Suppressor macrophage (primary cell): ENCODE measurements at regions not wholly inside any gene's neighbourhood (a gene's known extent, or its start where the extent isn't known, plus 50 kb on each side); places are given as distances from the start of the nearest gene placed in this dataset.

Source experiments
- DNase-seq, 4 experiments: peaks; one replicate each; pipeline ENCODE4 v3.0.0-alpha.2; 2020 to 2022

GRCh38 chr6:163970846-163971564 lies 556.5 kb downstream of the QKI start:
- DNase-seq: no peak

DNA sequence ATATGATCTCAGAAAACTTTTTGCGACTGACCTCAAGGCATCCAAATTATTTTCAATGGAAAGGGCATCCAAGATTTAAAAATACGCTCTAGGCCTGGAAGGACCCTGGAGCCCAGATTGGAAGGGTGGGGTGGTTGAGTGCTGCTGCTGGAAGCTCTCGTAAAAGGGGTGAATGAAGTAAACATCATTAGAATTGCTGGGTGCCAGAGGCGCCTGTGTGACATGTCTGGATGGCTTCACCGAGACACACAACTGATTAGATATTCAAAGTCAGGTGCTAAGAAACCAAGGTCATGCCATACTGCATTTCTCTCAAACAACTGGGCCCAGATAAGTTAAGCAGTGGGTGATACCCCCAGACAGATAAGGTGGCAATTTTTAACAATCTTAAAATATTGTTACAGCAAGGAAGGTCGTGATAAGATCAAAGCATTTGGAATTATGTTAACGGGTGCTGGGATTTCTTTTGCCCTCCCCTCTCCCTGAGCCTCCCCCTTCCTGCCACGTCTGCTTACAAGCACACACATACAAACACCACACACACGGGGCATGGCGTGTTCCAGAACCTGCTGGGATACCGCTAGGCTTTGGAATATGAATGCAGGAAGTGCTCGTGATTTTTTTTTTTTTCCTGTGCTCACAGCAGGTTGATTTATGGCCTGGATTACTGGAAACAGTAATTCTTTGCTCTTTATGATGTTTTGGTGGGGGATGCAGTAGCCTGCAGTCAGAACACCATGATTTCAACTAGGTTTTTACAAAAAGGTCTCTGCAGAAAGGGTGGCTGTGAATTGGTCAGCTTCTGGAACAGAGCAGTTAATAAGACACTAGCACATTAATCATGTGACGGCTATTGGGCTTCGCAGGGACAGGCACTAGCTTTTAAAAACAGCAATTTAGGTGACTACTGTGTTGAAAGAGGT lies 551.2 kb downstream of the QKI start:
- DNase-seq: no peak

- no peak for DNase-seq
Measured at GRCh38 chr6:163964789-163965188, 550.3 kb downstream of the QKI start.

GRCh38 chr6:163963205-163964120 lies 548.9 kb downstream of the QKI start:
- no peak for DNase-seq

DNA sequence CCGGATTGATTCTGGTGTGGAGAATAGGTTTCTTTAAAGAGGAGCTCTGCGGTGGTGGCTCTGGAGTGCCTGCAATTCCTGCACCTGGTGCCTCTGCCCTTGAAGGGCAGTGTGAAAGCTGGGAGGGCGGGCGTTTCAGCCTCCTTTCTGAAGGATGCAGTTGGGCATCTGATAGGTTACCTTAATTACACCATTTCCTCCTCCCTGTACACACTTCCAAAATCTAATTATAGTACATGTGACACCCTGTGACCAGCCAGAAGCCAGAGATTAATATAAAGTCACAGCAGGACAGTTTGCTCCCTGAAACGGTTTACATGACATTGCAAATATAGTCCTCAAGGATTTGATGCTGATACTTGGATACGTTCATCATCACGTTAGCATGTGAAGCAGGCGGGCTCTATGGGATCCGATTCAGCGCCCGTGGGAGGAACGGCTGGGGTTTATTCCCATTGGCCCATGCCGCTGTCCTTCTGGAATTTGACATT lies 548.2 kb downstream of the QKI start:
- no peak for DNase-seq

GRCh38 chr6:163960128-163960527 lies 545.6 kb downstream of the QKI start:
- no peak for DNase-seq

DNA sequence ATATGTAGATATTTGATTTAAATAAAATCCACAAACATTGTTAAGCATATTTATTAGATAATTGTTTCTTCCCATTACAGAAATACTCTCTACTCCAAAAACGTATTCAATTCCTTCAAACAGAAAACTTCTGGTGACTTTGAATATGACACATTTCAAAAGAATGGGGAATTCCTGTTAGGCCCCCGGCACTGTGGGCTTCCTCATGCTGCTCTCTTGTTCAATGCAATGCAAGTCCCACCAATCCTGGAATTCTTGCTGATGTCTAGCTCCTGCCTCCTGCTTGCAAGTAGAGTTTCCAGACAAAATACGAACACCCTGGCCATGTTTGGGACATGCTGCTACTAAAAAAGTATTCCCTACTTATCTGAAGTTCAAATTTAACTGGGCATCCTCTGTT lies 544.1 kb downstream of the QKI start:
- DNase-seq: no peak

GRCh38 chr6:163956571-163957407 lies 542.3 kb downstream of the QKI start:
- DNase-seq: peak; percentile 90 to 94 (median 92)

- DNase-seq: no peak
Measured at GRCh38 chr6:163955756-163956155, 541.2 kb downstream of the QKI start.

- DNase-seq: no peak
Measured at GRCh38 chr6:163955096-163955495, 540.6 kb downstream of the QKI start.

DNA sequence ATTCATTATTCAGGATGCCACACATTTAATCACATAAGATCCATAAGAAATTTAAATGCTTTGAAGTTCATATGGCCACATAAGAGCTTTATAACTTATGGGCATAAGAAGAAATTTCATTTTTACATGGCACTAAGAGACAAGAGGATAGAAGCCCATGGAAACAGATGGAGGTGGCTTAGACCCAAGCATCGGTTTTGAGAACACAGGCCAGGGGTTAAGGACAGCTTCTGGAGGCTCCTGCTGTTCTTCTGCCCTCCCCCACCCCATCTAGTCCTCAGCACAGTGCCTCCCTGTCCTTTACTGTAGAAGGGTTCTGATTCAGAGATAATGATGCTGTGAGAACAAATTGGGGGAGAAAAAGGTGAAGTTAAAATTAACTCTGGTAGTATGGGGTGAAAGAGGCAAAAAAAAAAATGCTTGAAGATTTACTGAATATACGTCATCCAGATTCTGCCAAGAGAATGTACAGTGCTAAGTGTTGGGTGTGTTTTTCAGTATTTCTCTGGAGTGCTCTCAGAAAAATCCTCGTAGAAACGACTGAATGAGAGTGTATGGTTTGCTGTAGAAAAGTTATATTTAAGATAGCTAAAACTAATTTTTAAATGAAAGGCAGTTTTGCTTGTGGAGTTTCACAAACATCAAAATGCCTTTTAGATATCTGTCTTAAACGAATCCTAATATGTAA lies 539.7 kb downstream of the QKI start:
- no peak for DNase-seq

- DNase-seq: no peak
Measured at GRCh38 chr6:163952005-163952404, 537.5 kb downstream of the QKI start.

DNA sequence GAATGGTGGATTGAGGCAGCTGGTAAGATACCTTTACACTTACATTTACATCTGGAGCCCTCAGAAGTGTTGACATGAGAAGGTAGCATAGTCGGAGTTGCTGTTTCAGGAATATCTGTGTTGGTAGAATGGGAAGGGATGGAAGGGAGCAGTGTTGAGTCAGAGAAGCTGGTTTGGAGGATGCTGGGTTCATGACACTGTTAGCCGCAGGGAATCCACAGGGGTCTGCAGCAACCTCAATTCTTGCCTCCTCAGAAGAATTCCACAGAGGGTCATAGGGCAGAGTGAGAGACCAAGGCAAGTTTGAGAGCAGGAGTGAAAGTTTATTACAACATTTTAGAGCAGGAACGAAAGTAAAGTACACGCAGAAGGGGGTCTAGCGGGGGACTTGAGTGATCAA lies 536.8 kb downstream of the QKI start:
- no peak for DNase-seq

- peak in 2 of 4 experiments; percentile 4 to 8 for DNase-seq
Measured at GRCh38 chr6:163950159-163950558, 535.6 kb downstream of the QKI start.

DNA sequence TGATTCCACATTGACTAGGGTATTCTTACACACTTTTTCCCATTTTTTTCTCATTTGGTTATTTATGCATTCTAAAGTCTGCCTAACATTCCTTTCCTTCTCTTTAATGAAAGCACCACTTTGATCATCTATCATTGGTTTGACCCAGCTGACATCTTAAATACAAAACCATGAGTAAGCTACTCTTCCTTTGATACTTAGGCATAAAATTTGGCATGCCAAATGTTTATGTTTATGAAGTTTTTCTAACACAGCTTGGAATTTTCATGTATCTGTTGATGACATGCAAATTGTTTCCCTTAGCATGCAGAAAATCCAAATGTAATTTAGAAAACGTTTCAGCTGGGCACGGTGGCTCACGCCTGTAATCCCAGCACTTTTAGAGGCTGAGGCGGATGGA lies 534.9 kb downstream of the QKI start:
- no peak for DNase-seq

DNA sequence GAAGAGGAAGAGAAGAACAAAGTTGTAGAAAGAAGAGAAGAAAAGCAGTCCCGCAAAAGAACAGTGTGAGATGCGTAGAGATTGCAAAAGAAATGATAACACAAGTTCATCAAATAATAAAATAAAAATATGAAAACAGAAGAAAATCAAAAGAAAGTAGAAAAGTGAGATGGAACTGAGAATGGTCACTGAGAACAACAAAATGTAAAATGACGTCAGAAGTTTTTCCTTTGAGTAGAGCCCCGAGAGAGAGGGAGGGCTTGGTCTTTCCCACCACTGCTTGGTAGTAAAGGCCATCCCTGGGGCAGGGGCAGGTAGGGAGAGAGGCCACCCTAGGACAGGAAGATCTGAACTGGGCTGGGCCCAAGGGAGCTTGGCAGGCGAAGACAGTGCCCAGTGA lies 533.7 kb downstream of the QKI start:
- no peak for DNase-seq

GRCh38 chr6:163947276-163947675 lies 532.8 kb downstream of the QKI start:
- no peak for DNase-seq

- DNase-seq: no peak
Measured at GRCh38 chr6:163946437-163946836, 531.9 kb downstream of the QKI start.

- no peak for DNase-seq
Measured at GRCh38 chr6:163945808-163946207, 531.3 kb downstream of the QKI start.

DNA sequence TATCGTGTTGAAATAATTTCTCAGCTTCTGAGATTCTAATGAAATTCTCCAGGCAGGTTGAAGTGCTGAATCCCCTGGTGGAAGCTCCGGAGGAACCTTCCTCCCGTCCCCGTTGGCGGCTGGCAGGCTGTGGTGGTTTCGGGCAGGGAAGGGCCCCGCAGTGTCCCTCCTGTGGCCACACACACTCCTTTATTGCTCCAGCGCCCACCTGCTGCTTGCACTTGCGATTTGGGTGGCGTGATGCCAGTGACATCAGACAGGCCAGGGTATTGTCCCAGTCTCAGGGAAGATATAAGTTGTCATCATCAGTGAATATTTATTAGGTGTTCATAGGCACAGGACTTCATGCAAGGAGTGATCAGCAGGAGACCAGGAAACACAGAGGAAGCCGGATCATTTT lies 530.4 kb downstream of the QKI start:
- no peak for DNase-seq
